ENCODE measurements at regions not wholly inside any gene's neighbourhood (a gene's known extent, or its start where the extent isn't known, plus 50 kb on each side); places are given as distances from the start of the nearest gene placed in this dataset.

GRCh38 chr6:167049275-167049674 is 50.1 kb downstream of the CEP43 start:
- no peak for TF ChIP-seq CTCF (IDR thresholded peaks at IDR 0.05; ENCODE audit: low read depth, low read length)
- TF ChIP-seq EZH2phosphoT487 (IDR thresholded peaks at IDR 0.05; ENCODE audit: low read depth) = no peak

Measured in OCI-LY3 (cell line).